SK-N-SH treated with all-trans-retinoic acid at 6 μM for 48 hours (cell line): ENCODE measurements at regions not wholly inside any gene's neighbourhood (a gene's known extent, or its start where the extent isn't known, plus 50 kb on each side); places are given as distances from the start of the nearest gene placed in this dataset.
A peak's percentile ranks its signal among the peaks of the same experiment; 100 is the strongest.

ENCODE experiments used
- ATAC-seq: fragments of 200-7000 bp; cut with Tn5 transposase; 3 replicates; pipeline ENCODE4 v1.9.1; 2020; ENCODE audit warnings: mild to moderate bottlenecking, moderate library complexity
- ARNTL ChIP-seq: fragments of 450-650 bp; formaldehyde crosslinking; IDR thresholded peaks from 2 replicates; pipeline ENCODE4 v1.5.0; 2020; ENCODE audit warnings: low read depth, mild to moderate bottlenecking, moderate library complexity, borderline replicate concordance
- BACH2 ChIP-seq: fragments of 250-450 bp; sonication (Bioruptor Pico); IDR thresholded peaks from 2 replicates; pipeline ENCODE4 v1.9.0; 2021; ENCODE audit warnings: mild to moderate bottlenecking, borderline replicate concordance
- CSDC2 ChIP-seq: fragments of 250-450 bp; sonication (Bioruptor Pico); IDR thresholded peaks from 2 replicates; pipeline ENCODE4 v1.5.0; 2020; ENCODE audit warnings: mild to moderate bottlenecking, moderate library complexity
- ESRRG ChIP-seq: fragments of 250-450 bp; sonication (Bioruptor Pico); IDR thresholded peaks from 2 replicates; pipeline ENCODE4 v1.6.1; 2021; ENCODE audit warnings: mild to moderate bottlenecking
- GLIS3 ChIP-seq: fragments of 250-450 bp; sonication (Bioruptor Pico); IDR thresholded peaks from 2 replicates; pipeline ENCODE4 v1.5.0; 2020; ENCODE audit warnings: mild to moderate bottlenecking, moderate library complexity
- OSR1 ChIP-seq: fragments of 250-450 bp; sonication (Bioruptor Pico); IDR thresholded peaks from 2 replicates; pipeline ENCODE4 v1.8.0; 2022; ENCODE audit warnings: moderate library complexity, mild to moderate bottlenecking, inconsistent platforms
- PATZ1 ChIP-seq: fragments of 250-450 bp; sonication (Bioruptor Pico); IDR thresholded peaks from 2 replicates; pipeline ENCODE4 v1.8.0; 2020; ENCODE audit warnings: mild to moderate bottlenecking, moderate library complexity, borderline replicate concordance
- PPARA ChIP-seq: fragments of 250-450 bp; sonication (Bioruptor Pico); IDR thresholded peaks from 2 replicates; pipeline ENCODE4 v1.5.0; 2020; ENCODE audit warnings: mild to moderate bottlenecking, borderline replicate concordance
- RARB ChIP-seq: fragments of 250-450 bp; sonication (Bioruptor Pico); IDR thresholded peaks from 2 replicates; pipeline ENCODE4 v1.8.0; 2021; ENCODE audit warnings: mild to moderate bottlenecking, moderate library complexity
- SNAI2 ChIP-seq: fragments of 250-450 bp; sonication (Bioruptor Pico); IDR thresholded peaks from 2 replicates; pipeline ENCODE4 v1.5.0; 2020; ENCODE audit warnings: mild to moderate bottlenecking, moderate library complexity
- TOX ChIP-seq: fragments of 250-450 bp; sonication (Bioruptor Pico); IDR thresholded peaks from 2 replicates; pipeline ENCODE4 v1.8.0; 2021; ENCODE audit warnings: mild to moderate bottlenecking, moderate library complexity, borderline replicate concordance
- TSHZ2 ChIP-seq: fragments of 250-450 bp; sonication (Bioruptor Pico); IDR thresholded peaks from 2 replicates; pipeline ENCODE4 v1.5.0; 2020; ENCODE audit warnings: mild to moderate bottlenecking, moderate library complexity
- ZC3H10 ChIP-seq: fragments of 250-450 bp; sonication (Bioruptor Pico); IDR thresholded peaks from 2 replicates; pipeline ENCODE4 v1.5.1; 2021; ENCODE audit warnings: mild to moderate bottlenecking, moderate library complexity
- ZFP3 ChIP-seq: fragments of 250-450 bp; sonication (Bioruptor Pico); IDR thresholded peaks from 2 replicates; pipeline ENCODE4 v1.5.0; 2020; ENCODE audit warnings: mild to moderate bottlenecking, moderate library complexity
- ZFP30 ChIP-seq: fragments of 450-650 bp; formaldehyde crosslinking; IDR thresholded peaks from 2 replicates; pipeline ENCODE4 v1.5.0; 2022; ENCODE audit warnings: mild to moderate bottlenecking, moderate library complexity
- ZNF565 ChIP-seq: fragments of 450-650 bp; formaldehyde crosslinking; conservative IDR thresholded peaks from 2 replicates; pipeline ENCODE4 v1.5.0; 2020; ENCODE audit warnings: low read depth, mild to moderate bottlenecking, moderate library complexity
- ZNF70 ChIP-seq: fragments of 450-650 bp; formaldehyde crosslinking; IDR thresholded peaks from 2 replicates; pipeline ENCODE4 v1.5.0; 2020; ENCODE audit warnings: mild to moderate bottlenecking, moderate library complexity
- ZNF8 ChIP-seq: fragments of 450-650 bp; formaldehyde crosslinking; IDR thresholded peaks from 2 replicates; pipeline ENCODE4 v1.5.0; 2020; ENCODE audit warnings: mild to moderate bottlenecking, moderate library complexity

GRCh38 chr16:86762095-86762494 is 183.7 kb downstream of the FOXL1 start:
- no peak for ATAC-seq
- TF ChIP-seq PATZ1 (CRISPR knock-in tag) = no peak
- TF ChIP-seq OSR1 = no peak
- no peak for TF ChIP-seq ZFP30 (CRISPR knock-in tag)
- no peak for TF ChIP-seq CSDC2
- no peak for TF ChIP-seq ARNTL

GRCh38 chr16:86763819-86764218 is 185.5 kb downstream of the FOXL1 start:
- TF ChIP-seq TSHZ2 (no peak), ESRRG (CRISPR knock-in tag) (no peak), ZNF565 (CRISPR knock-in tag) (no peak), GLIS3 (CRISPR knock-in tag) (no peak)
- ATAC-seq = peak; percentile 24; the same call in 2 of the 3 replicates

- TF ChIP-seq ZNF70 (CRISPR knock-in tag) (no peak), RARB (CRISPR knock-in tag) (no peak), SNAI2 (CRISPR knock-in tag) (no peak), PATZ1 (CRISPR knock-in tag) (no peak), PPARA (no peak), TSHZ2 (no peak), ARNTL (no peak), TOX (CRISPR knock-in tag) (no peak), BACH2 (CRISPR knock-in tag) (no peak), ZFP30 (CRISPR knock-in tag) (no peak)
- TF ChIP-seq, all 23 proteins: peak for 0
- no peak for ATAC-seq
Measured at GRCh38 chr16:86764551-86764950, 186.2 kb downstream of the FOXL1 start.

- no peak for TF ChIP-seq ZC3H10
- TF ChIP-seq SNAI2 (CRISPR knock-in tag) = no peak
- TF ChIP-seq TSHZ2 = no peak
- TF ChIP-seq ZFP3 = no peak
- TF ChIP-seq ZNF70 (CRISPR knock-in tag) = no peak
- TF ChIP-seq ZNF8 (CRISPR knock-in tag) = no peak
- no peak for ATAC-seq
Measured at GRCh38 chr16:86765389-86766026, 187.2 kb downstream of the FOXL1 start.
